ENCODE measurements at regions not wholly inside any gene's neighbourhood (a gene's known extent, or its start where the extent isn't known, plus 50 kb on each side); places are given as distances from the start of the nearest gene placed in this dataset.

- TF ChIP-seq TEAD3 (CRISPR knock-in tag; optimal IDR thresholded peaks at IDR 0.05; ENCODE audit: borderline replicate concordance), result peak; percentile 72
- TF ChIP-seq ATF3 (CRISPR knock-in tag; IDR thresholded peaks at IDR 0.05), result peak; percentile 60; the same call in 1 of the 2 replicates
- peak; percentile 42; the same call in 1 of the 2 replicates for TF ChIP-seq HMG20A (CRISPR knock-in tag; IDR thresholded peaks at IDR 0.05; ENCODE audit: borderline replicate concordance)
- TF ChIP-seq ISL2 (CRISPR knock-in tag; IDR thresholded peaks at IDR 0.05), result peak; percentile 66; the same call in 1 of the 2 replicates
- peak; percentile 76 for TF ChIP-seq TCF7 (IDR thresholded peaks at IDR 0.05; ENCODE audit: low read depth)
- 0 out of 2 replicates have a peak, but pooled peaks have one; percentile 53 for TF ChIP-seq MED13 (CRISPR knock-in tag; IDR thresholded peaks at IDR 0.05)
- TF ChIP-seq ARID3A (IDR thresholded peaks at IDR 0.05; ENCODE audit: low read depth, low read length), result peak; percentile 54; the same call in 1 of the 2 replicates
- TF ChIP-seq BCL6 (CRISPR knock-in tag; IDR thresholded peaks at IDR 0.05), result peak; percentile 57
- TF ChIP-seq MTA3 (CRISPR knock-in tag; IDR thresholded peaks at IDR 0.05), result no peak
- TF ChIP-seq MED1 (CRISPR knock-in tag; IDR thresholded peaks at IDR 0.05), result 0 out of 2 replicates have a peak, but pooled peaks have one; percentile 37
- no peak for TF ChIP-seq ZNF367 (CRISPR knock-in tag; IDR thresholded peaks at IDR 0.05; ENCODE audit: borderline replicate concordance)
- peak; percentile 24; the same call in 1 of the 2 replicates for TF ChIP-seq SOX5 (CRISPR knock-in tag; IDR thresholded peaks at IDR 0.05; ENCODE audit: borderline replicate concordance)
- TF ChIP-seq ZNF598 (CRISPR knock-in tag; IDR thresholded peaks at IDR 0.05; ENCODE audit: borderline replicate concordance), result no peak
- no peak for TF ChIP-seq ZSCAN9 (CRISPR knock-in tag; IDR thresholded peaks at IDR 0.05; ENCODE audit: borderline replicate concordance)
- TF ChIP-seq NCOA2 (CRISPR knock-in tag; IDR thresholded peaks at IDR 0.05), result peak; percentile 66
- TF ChIP-seq FOSL2 (CRISPR knock-in tag; IDR thresholded peaks at IDR 0.05), result peak; percentile 70
- TF ChIP-seq ARID5B (CRISPR knock-in tag; IDR thresholded peaks at IDR 0.05), result peak; percentile 68
- peak; percentile 25; the same call in 1 of the 2 replicates for TF ChIP-seq CEBPB (IDR thresholded peaks at IDR 0.05; ENCODE audit: borderline replicate concordance, low read depth, low read length)
Measured at GRCh38 chr14:86712727-86713126, 1182.8 kb downstream of the FLRT2 start (continued).
